Esophagus (tissue), 2 donors: ENCODE measurements at regions not wholly inside any gene's neighbourhood (a gene's known extent, or its start where the extent isn't known, plus 50 kb on each side); places are given as distances from the start of the nearest gene placed in this dataset.

ENCODE experiments used
- H3K27ac ChIP-seq, 2 donors: one replicate each; pipeline ENCODE4 v1.5.1; 2013; ENCODE audit warnings: low read depth in 2 of 2, mild to moderate bottlenecking in 2 of 2, inconsistent platforms in 1 of 2, low read length in 1 of 2, moderate library complexity in 1 of 2
- H3K27me3 ChIP-seq, 2 donors: one replicate each; pipeline ENCODE4 v1.6.1; 2013; ENCODE audit warnings: low read length in 2 of 2, control low read depth in 1 of 2, mild to moderate bottlenecking in 1 of 2; ENCODE audit not compliant: insufficient read depth in 2 of 2, control insufficient read depth in 1 of 2
- H3K36me3 ChIP-seq, 2 donors: one replicate each; pipeline ENCODE4 v1.6.1; 2013; ENCODE audit warnings: low read length in 1 of 2; ENCODE audit not compliant: control insufficient read depth in 2 of 2, insufficient read depth in 2 of 2
- H3K4me1 ChIP-seq, 2 donors: one replicate each; pipeline ENCODE4 v1.6.1; 2013; ENCODE audit warnings: low read length in 1 of 2; ENCODE audit not compliant: control insufficient read depth in 2 of 2, insufficient read depth in 2 of 2
- H3K4me3 ChIP-seq, 2 donors: one replicate each; pipeline ENCODE4 v1.5.1; 2013; ENCODE audit warnings: low read length in 2 of 2, mild to moderate bottlenecking in 2 of 2, low read depth in 1 of 2, moderate library complexity in 1 of 2
- H3K9me3 ChIP-seq, 2 donors: one replicate each; pipeline ENCODE4 v1.6.1; 2013; ENCODE audit warnings: mild to moderate bottlenecking in 2 of 2, low read depth in 1 of 2, low read length in 1 of 2, moderate library complexity in 1 of 2; ENCODE audit not compliant: control insufficient read depth in 2 of 2, insufficient read depth in 1 of 2
- WGBS, 2 donors: extraction: QIAGEN DNeasy Blood & Tissue Kit; methylation state at CpG; one replicate each; pipeline ENCODE4 v1.1.7; 2013; 5-methylcytosine and 5-hydroxymethylcytosine counted together
- donor health status: healthy with polysubstance abuse.
- donor health status: Bipolar disorder and iron deficiency.

DNA sequence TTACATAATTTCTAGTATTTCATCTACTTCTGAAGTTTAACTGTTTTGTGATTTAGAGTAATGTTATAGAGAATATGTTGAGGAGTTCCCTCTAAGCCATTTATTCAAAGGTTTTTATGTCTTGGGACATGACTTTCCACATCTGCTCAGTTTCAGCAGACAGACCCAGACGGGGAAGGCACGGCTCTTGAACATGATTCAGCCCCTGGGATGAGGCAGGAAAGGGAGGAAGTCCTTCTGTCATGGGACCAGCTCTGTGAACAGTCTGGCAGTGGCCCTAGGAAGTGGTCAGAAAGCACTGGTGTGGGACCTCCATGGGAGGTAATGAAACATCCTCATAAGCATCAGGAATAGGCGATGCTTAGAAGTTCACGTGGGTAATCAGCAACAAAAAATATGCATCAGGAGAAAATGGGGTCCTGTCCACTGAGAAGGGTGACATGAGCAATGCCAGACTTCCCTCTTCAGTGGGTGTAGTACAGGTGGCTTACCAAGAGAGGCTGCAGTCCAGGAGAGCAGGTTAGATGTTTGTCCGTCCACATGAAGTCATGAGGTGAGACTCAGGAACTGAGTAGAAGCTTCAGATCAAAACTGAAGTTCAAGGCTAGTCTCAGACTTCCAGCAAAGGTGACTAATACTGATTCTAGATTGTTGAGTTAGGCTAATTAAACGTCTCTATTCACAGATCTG is 248.5 kb downstream of the IPO8 start:
- H3K9me3 ChIP-seq = peaks cover 0 to 2% of the 10 kb centered on the region in 2 donors
- no peaks in the 10 kb centered on the region for H3K36me3 ChIP-seq
- no peaks in the 10 kb centered on the region for H3K27me3 ChIP-seq
- H3K4me1 ChIP-seq = no peaks in the 10 kb centered on the region
- 67 to 70% methylated on average over 6 of the region's 6 CpGs for WGBS, 2 donors
- H3K27ac ChIP-seq = no peak overlapping the region
- no peak overlapping the region for H3K4me3 ChIP-seq

DNA sequence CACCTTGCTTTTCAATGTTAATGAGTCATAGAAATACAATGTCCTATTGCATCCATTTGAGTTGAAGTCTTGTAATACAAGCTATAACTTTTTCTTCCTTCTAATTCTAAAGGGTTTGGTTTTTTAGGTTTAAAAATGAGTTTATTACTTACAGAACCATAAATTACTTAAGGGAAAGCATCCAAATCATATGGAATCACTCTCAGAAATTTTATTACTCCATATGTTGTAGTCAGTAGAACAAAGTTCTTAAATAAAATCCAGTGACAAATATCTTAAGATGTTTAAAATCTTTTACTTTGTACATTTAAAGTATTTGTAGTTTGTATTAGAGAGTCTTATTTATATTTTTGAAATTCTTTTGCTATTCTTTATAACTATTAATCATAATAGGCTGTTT is 253.2 kb downstream of the IPO8 start:
- Histone ChIP-seq H3K9me3 (no peaks in the 10 kb centered on the region), H3K27ac (no peak overlapping the region), H3K27me3 (no peaks in the 10 kb centered on the region), H3K4me3 (no peak overlapping the region), H3K4me1 (no peaks in the 10 kb centered on the region), H3K36me3 (no peaks in the 10 kb centered on the region)

DNA sequence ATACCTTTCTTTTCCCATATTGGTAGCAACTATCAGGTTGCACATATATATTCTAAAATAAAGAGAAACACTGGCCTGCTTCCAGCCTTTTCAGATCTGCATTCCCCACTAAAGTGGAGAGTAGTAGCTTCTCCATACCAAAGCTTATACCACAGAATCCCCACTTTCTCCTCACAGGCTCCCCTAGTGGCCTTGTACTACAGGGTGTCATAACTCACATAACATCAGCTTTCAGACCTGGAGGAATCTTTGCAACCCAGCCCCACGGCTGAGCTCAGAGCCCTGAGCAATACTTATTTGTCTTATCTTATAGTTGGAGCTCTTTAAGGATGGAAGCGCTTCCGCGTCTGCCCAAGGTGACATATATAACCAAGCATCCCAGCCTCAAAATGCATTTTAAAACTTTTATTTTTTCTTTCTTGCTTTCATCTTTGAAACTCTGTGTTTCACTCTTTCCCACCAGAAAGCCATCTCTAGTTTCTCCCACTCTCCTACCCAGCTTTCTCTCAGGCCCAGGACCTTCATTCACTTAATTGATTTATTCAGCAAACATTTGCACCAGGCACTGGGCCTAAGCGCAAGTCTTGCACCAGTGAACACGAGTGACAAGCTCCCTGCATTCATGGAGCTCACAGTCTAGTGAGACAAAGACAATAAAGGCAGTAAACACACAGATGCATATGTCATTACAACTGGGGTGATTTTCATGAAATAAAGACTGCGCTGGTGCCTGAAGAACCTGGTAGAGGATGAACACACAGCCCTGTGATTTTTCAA is 254.7 kb downstream of the IPO8 start:
- WGBS, 2 donors = 84 to 86% methylated on average over 7 of the region's 7 CpGs
- Histone ChIP-seq H3K36me3 (no peaks in the 10 kb centered on the region), H3K9me3 (no peaks in the 10 kb centered on the region), H3K27me3 (no peaks in the 10 kb centered on the region), H3K4me1 (no peaks in the 10 kb centered on the region), H3K27ac (no peak overlapping the region), H3K4me3 (no peak overlapping the region)

DNA sequence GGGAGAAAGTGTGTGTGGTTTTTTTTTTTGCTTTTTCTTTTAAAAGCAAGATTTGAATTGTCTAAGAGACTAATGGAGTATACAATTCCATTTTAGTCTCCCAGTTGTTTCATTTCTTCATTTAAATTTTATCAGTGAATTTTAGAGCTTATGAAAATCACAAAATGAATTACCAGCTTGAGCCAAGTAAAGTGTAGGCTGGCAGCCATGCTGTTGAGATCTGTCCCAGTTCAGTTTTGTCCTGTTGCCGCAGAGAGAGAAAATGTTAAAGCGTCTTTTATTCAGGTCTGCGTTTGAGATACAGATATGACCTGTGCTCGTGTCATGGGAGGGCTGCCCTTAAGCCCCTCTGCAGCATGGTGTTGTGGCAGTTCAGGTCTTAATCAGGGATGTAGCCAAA is 256.5 kb downstream of the IPO8 start:
- no peaks in the 10 kb centered on the region for H3K27me3 ChIP-seq
- H3K9me3 ChIP-seq = no peaks in the 10 kb centered on the region
- H3K4me1 ChIP-seq = no peaks in the 10 kb centered on the region
- H3K36me3 ChIP-seq = no peaks in the 10 kb centered on the region
- H3K27ac ChIP-seq = no peak overlapping the region
- no peak overlapping the region for H3K4me3 ChIP-seq
- 85 to 87% methylated on average over 4 of the region's 4 CpGs for WGBS, 2 donors

GRCh38 chr12:30438601-30439041 is 257.0 kb downstream of the IPO8 start:
- 35 to 41% methylated on average over 1 of the region's 1 CpG for WGBS, 2 donors
- Histone ChIP-seq H3K4me1 (no peaks in the 10 kb centered on the region), H3K4me3 (no peak overlapping the region), H3K27me3 (no peaks in the 10 kb centered on the region), H3K36me3 (no peaks in the 10 kb centered on the region), H3K9me3 (no peaks in the 10 kb centered on the region), H3K27ac (no peak overlapping the region)

GRCh38 chr12:30437616-30438015 is 258.1 kb downstream of the IPO8 start:
- Histone ChIP-seq H3K9me3 (no peaks in the 10 kb centered on the region), H3K4me1 (no peaks in the 10 kb centered on the region), H3K4me3 (no peak overlapping the region), H3K27ac (no peak overlapping the region), H3K36me3 (no peaks in the 10 kb centered on the region), H3K27me3 (no peaks in the 10 kb centered on the region)

GRCh38 chr12:30437044-30437443 is 258.6 kb downstream of the IPO8 start:
- no peaks in the 10 kb centered on the region for H3K36me3 ChIP-seq
- no peaks in the 10 kb centered on the region for H3K27me3 ChIP-seq
- no peaks in the 10 kb centered on the region for H3K4me1 ChIP-seq
- WGBS, 2 donors = 51 to 54% methylated on average over 5 of the region's 5 CpGs
- no peak overlapping the region for H3K27ac ChIP-seq
- H3K4me3 ChIP-seq = no peak overlapping the region
- no peaks in the 10 kb centered on the region for H3K9me3 ChIP-seq

GRCh38 chr12:30428098-30428497 is 267.6 kb downstream of the IPO8 start:
- Histone ChIP-seq H3K27ac (no peak overlapping the region), H3K9me3 (no peaks in the 10 kb centered on the region), H3K4me1 (no peaks in the 10 kb centered on the region), H3K27me3 (no peaks in the 10 kb centered on the region), H3K36me3 (no peaks in the 10 kb centered on the region), H3K4me3 (no peak overlapping the region)
- 28 to 29% methylated on average over 1 of the region's 1 CpG for WGBS, 2 donors

DNA sequence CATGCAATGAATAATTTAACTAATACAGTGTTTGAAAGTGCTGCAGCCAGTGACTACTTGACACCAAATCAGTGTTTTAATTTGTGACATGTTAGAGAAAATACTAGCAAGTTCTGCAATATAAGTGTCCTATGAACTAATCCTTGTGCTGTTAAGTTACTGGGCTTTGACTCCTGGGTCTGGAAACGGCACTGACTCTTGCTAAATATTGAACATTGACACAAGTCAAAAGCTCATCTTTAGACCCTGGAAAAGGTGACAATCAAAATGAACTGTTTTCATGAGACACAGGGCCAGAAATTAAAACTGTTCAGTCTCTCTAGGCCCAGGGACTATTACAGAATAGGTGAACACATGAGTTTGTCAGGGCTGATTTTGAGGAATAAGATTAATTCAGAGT is 268.1 kb downstream of the IPO8 start:
- Histone ChIP-seq H3K27ac (no peak overlapping the region), H3K4me1 (no peaks in the 10 kb centered on the region)
- 43 to 66% methylated on average over 1 of the region's 1 CpG for WGBS, 2 donors

GRCh38 chr12:30425445-30425844 is 270.2 kb downstream of the IPO8 start:
- Histone ChIP-seq H3K4me1 (no peaks in the 10 kb centered on the region), H3K4me3 (no peak overlapping the region), H3K27ac (no peak overlapping the region), H3K27me3 (no peaks in the 10 kb centered on the region), H3K36me3 (no peaks in the 10 kb centered on the region), H3K9me3 (no peaks in the 10 kb centered on the region)
- WGBS, 2 donors = 80 to 82% methylated on average over 3 of the region's 3 CpGs

More for the DNA sequence above, 268.1 kb downstream of the IPO8 start:
- Histone ChIP-seq H3K9me3 (no peaks in the 10 kb centered on the region), H3K4me3 (no peak overlapping the region), H3K27me3 (no peaks in the 10 kb centered on the region), H3K36me3 (no peaks in the 10 kb centered on the region)
